Neural progenitor cell (in vitro differentiated cells): ENCODE measurements at regions not wholly inside any gene's neighbourhood (a gene's known extent, or its start where the extent isn't known, plus 50 kb on each side); places are given as distances from the start of the nearest gene placed in this dataset.

ENCODE experiments used
- DNase-seq: peaks from one replicate; pipeline ENCODE4 v3.0.0-alpha.2; 2016; ENCODE audit warnings: low spot score
- H2AFZ ChIP-seq: fragments of 200-600 bp; sonication (generic); replicated peaks from 2 replicates; pipeline ENCODE4 v1.6.1; 2016; ENCODE audit warnings: antibody characterized with exemption
- H3F3A ChIP-seq: fragments of 200-600 bp; sonication (generic); 2 replicates; pipeline ENCODE4 v1.6.1; 2016; ENCODE audit warnings: antibody characterized with exemption, low read depth
- H3K27ac ChIP-seq: fragments of 200-600 bp; sonication (generic); 2 replicates; pipeline ENCODE4 v1.5.1; 2016; ENCODE audit warnings: mild to moderate bottlenecking
- H3K27me3 ChIP-seq: fragments of 200-600 bp; sonication (generic); 2 replicates; pipeline ENCODE4 v1.6.1; 2016; ENCODE audit warnings: mild to moderate bottlenecking, moderate library complexity
- H3K36me3 ChIP-seq: fragments of 200-600 bp; sonication (generic); 2 replicates; pipeline ENCODE4 v1.5.1; 2016
- H3K4me1 ChIP-seq: fragments of 200-600 bp; sonication (generic); 2 replicates; pipeline ENCODE4 v1.6.1; 2016; ENCODE audit warnings: mixed run types
- H3K4me2 ChIP-seq: fragments of 200-600 bp; sonication (generic); 2 replicates; pipeline ENCODE4 v1.6.1; 2016
- H3K4me3 ChIP-seq: fragments of 200-600 bp; sonication (generic); 2 replicates; pipeline ENCODE4 v1.5.1; 2016
- H3K79me2 ChIP-seq: fragments of 200-600 bp; sonication (generic); 2 replicates; pipeline ENCODE4 v1.6.1; 2016; ENCODE audit warnings: low read depth
- H3K9ac ChIP-seq: fragments of 200-600 bp; sonication (generic); 2 replicates; pipeline ENCODE4 v1.6.1; 2016
- H3K9me3 ChIP-seq: fragments of 200-600 bp; sonication (generic); 2 replicates; pipeline ENCODE4 v1.5.1; 2016; ENCODE audit warnings: low read depth
- H4K20me1 ChIP-seq: fragments of 200-600 bp; sonication (generic); 2 replicates; pipeline ENCODE4 v1.6.1; 2016; ENCODE audit warnings: low read depth
- H3K27ac Mint-ChIP-seq: 3 replicates; pipeline ENCODE4 v1.8.0; 2021; ENCODE audit warnings: mixed read lengths
- H3K27me3 Mint-ChIP-seq: 2 replicates; pipeline ENCODE4 v1.8.0; 2022; ENCODE audit warnings: low read depth, mild to moderate bottlenecking, inconsistent platforms, moderate library complexity, mixed read lengths; ENCODE audit not compliant: insufficient read depth
- H3K36me3 Mint-ChIP-seq: 3 replicates; pipeline ENCODE4 v1.8.0; 2021; ENCODE audit warnings: mixed read lengths
- H3K4me1 Mint-ChIP-seq: 3 replicates; pipeline ENCODE4 v1.8.0; 2021; ENCODE audit warnings: mixed read lengths
- H3K4me3 Mint-ChIP-seq: 3 replicates; pipeline ENCODE4 v1.8.0; 2021; ENCODE audit warnings: mild to moderate bottlenecking, moderate library complexity, mixed read lengths
- H3K9me3 Mint-ChIP-seq: 3 replicates; pipeline ENCODE4 v1.8.0; 2020; ENCODE audit warnings: mixed read lengths
- CTCF ChIP-seq: fragments of 200-600 bp; sonication (generic); IDR thresholded peaks from 2 replicates; pipeline ENCODE4 v1.5.1; 2017; ENCODE audit warnings: antibody characterized with exemption, mild to moderate bottlenecking
- EZH2 ChIP-seq: fragments of 200-600 bp; sonication (generic); IDR thresholded peaks from 2 replicates; pipeline ENCODE4 v1.6.1; 2017; ENCODE audit warnings: antibody characterized with exemption, mild to moderate bottlenecking, moderate library complexity
- EZH2phosphoT487 ChIP-seq: fragments of 200-600 bp; sonication (generic); IDR thresholded peaks from 2 replicates; pipeline ENCODE4 v1.6.1; 2017; ENCODE audit warnings: antibody characterized with exemption

- H3K27me3 Mint-ChIP-seq: peaks cover 4% of the 10 kb centered on the region
- Histone ChIP-seq H3F3A (no peaks in the 10 kb centered on the region), H3K27me3 (no peaks in the 10 kb centered on the region), H3K79me2 (no peaks in the 10 kb centered on the region), H4K20me1 (no peaks in the 10 kb centered on the region), H3K9me3 (no peaks in the 10 kb centered on the region), H3K9ac (no peak overlapping the region), H2AFZ (no peak overlapping the region), H3K27ac (no peak overlapping the region), H3K4me3 (no peak overlapping the region), H3K4me2 (no peak overlapping the region), H3K4me1 (peaks cover 6% of the 10 kb centered on the region), H3K36me3 (no peaks in the 10 kb centered on the region)
- TF ChIP-seq CTCF (no peak), EZH2phosphoT487 (no peak), EZH2 (no peak)
- peaks cover 15% of the 10 kb centered on the region for H3K4me1 Mint-ChIP-seq
- H3K27ac Mint-ChIP-seq: no peak overlapping the region
- DNase-seq: no peak
- peaks cover 7% of the 10 kb centered on the region for H3K9me3 Mint-ChIP-seq
- H3K4me3 Mint-ChIP-seq: no peak overlapping the region
- no peaks in the 10 kb centered on the region for H3K36me3 Mint-ChIP-seq
Measured at GRCh38 chr3:4047366-4047765, 248.1 kb downstream of the LRRN1 start.

GRCh38 chr3:4052706-4053105 lies 250.5 kb upstream of the SETMAR start:
- H3K4me3 Mint-ChIP-seq: no peak overlapping the region
- H3K27ac Mint-ChIP-seq: no peak overlapping the region
- no peak overlapping the region for H3K4me3 ChIP-seq
- H3K4me1 Mint-ChIP-seq: peaks cover 25% of the 10 kb centered on the region
- no peaks in the 10 kb centered on the region for H3K9me3 ChIP-seq
- no peak overlapping the region for H3K4me2 ChIP-seq
- no peaks in the 10 kb centered on the region for H3K27me3 Mint-ChIP-seq
- no peak for DNase-seq
- TF ChIP-seq CTCF: no peak
- TF ChIP-seq EZH2phosphoT487: no peak
- TF ChIP-seq EZH2: no peak
- no peaks in the 10 kb centered on the region for H4K20me1 ChIP-seq
- H3F3A ChIP-seq: no peaks in the 10 kb centered on the region
- H3K9me3 Mint-ChIP-seq: peaks cover 7% of the 10 kb centered on the region
- H3K79me2 ChIP-seq: no peaks in the 10 kb centered on the region
- H2AFZ ChIP-seq: no peak overlapping the region
- no peaks in the 10 kb centered on the region for H3K36me3 Mint-ChIP-seq
- peaks cover 4% of the 10 kb centered on the region for H3K4me1 ChIP-seq
- H3K9ac ChIP-seq: no peak overlapping the region
- H3K27me3 ChIP-seq: no peaks in the 10 kb centered on the region
- H3K36me3 ChIP-seq: no peaks in the 10 kb centered on the region
- no peak overlapping the region for H3K27ac ChIP-seq

GRCh38 chr3:4053975-4054374 lies 249.2 kb upstream of the SETMAR start:
- Histone ChIP-seq H3K9ac (no peak overlapping the region), H3K4me1 (peaks cover 14% of the 10 kb centered on the region), H3F3A (no peaks in the 10 kb centered on the region), H3K79me2 (no peaks in the 10 kb centered on the region), H3K27me3 (no peaks in the 10 kb centered on the region), H3K36me3 (no peaks in the 10 kb centered on the region), H3K9me3 (no peaks in the 10 kb centered on the region), H2AFZ (no peak overlapping the region), H4K20me1 (no peaks in the 10 kb centered on the region), H3K4me3 (no peak overlapping the region), H3K27ac (no peak overlapping the region), H3K4me2 (no peak overlapping the region)
- DNase-seq: no peak
- Mint-ChIP-seq H3K27ac (no peak overlapping the region), H3K4me1 (peaks cover 25% of the 10 kb centered on the region), H3K4me3 (no peak overlapping the region), H3K27me3 (no peaks in the 10 kb centered on the region), H3K9me3 (peaks cover 6% of the 10 kb centered on the region), H3K36me3 (no peaks in the 10 kb centered on the region)
- TF ChIP-seq EZH2: no peak
- no peak for TF ChIP-seq CTCF
- TF ChIP-seq EZH2phosphoT487: no peak

- Histone ChIP-seq H3K4me1 (peaks cover 14% of the 10 kb centered on the region), H3K79me2 (no peaks in the 10 kb centered on the region), H3K4me2 (no peak overlapping the region), H3K9me3 (no peaks in the 10 kb centered on the region), H3K36me3 (no peaks in the 10 kb centered on the region), H3K27ac (no peak overlapping the region), H3F3A (no peaks in the 10 kb centered on the region), H2AFZ (no peak overlapping the region), H3K27me3 (no peaks in the 10 kb centered on the region), H3K9ac (no peak overlapping the region), H3K4me3 (no peak overlapping the region), H4K20me1 (no peaks in the 10 kb centered on the region)
- H3K9me3 Mint-ChIP-seq: no peaks in the 10 kb centered on the region
- no peak overlapping the region for H3K27ac Mint-ChIP-seq
- peak; percentile 43 for DNase-seq
- H3K27me3 Mint-ChIP-seq: no peaks in the 10 kb centered on the region
- no peak overlapping the region for H3K4me3 Mint-ChIP-seq
- TF ChIP-seq CTCF (no peak), EZH2 (no peak), EZH2phosphoT487 (no peak)
- H3K4me1 Mint-ChIP-seq: peaks cover 4% of the 10 kb centered on the region
- H3K36me3 Mint-ChIP-seq: no peaks in the 10 kb centered on the region
Measured at GRCh38 chr3:4060064-4060463, 243.1 kb upstream of the SETMAR start.
